Calu3 (cell line): ENCODE measurements at regions not wholly inside any gene's neighbourhood (a gene's known extent, or its start where the extent isn't known, plus 50 kb on each side); places are given as distances from the start of the nearest gene placed in this dataset.

Experiments used
- BruUV-seq: library from RNA; stranded (reverse); fragments of 400-500 nt; replicated peaks from 2 replicates; lab custom pipeline; 2021; lab: Mats Ljungman, UMichigan
- CTCF ChIA-PET: fragments of 300-600 bp; sonication (Branson Sonifier 250); formaldehyde crosslinking; loops from one replicate; lab custom pipeline; 2022; ENCODE audit warnings: antibody characterized with exemption; lab: Charles Lee
- DNase-seq: peaks from one replicate; pipeline ENCODE4 v3.0.0; 2022
- H3K27ac Mint-ChIP-seq: one replicate; pipeline ENCODE4 v1.8.0; 2022; ENCODE audit warnings: mixed read lengths; ENCODE audit not compliant: unreplicated experiment
- H3K27me3 Mint-ChIP-seq: one replicate; pipeline ENCODE4 v1.8.0; 2022; ENCODE audit warnings: mixed read lengths; ENCODE audit not compliant: unreplicated experiment
- H3K36me3 Mint-ChIP-seq: one replicate; pipeline ENCODE4 v1.8.0; 2022; ENCODE audit warnings: mild to moderate bottlenecking, moderate library complexity, mixed read lengths; ENCODE audit not compliant: insufficient read depth, unreplicated experiment
- H3K4me1 Mint-ChIP-seq: one replicate; pipeline ENCODE4 v1.8.0; 2022; ENCODE audit warnings: mild to moderate bottlenecking, low read depth, mixed read lengths; ENCODE audit not compliant: unreplicated experiment
- H3K4me3 Mint-ChIP-seq: one replicate; pipeline ENCODE4 v1.8.0; 2022; ENCODE audit warnings: mild to moderate bottlenecking, low read depth, moderate library complexity, mixed read lengths; ENCODE audit not compliant: unreplicated experiment
- H3K9me3 Mint-ChIP-seq: one replicate; pipeline ENCODE4 v1.8.0; 2022; ENCODE audit warnings: low read depth, mixed read lengths; ENCODE audit not compliant: unreplicated experiment
- intact Hi-C: fragments of 100-400 bp; cut with micrococcal nuclease; formaldehyde crosslinking; loops from one replicate; pipeline ENCODE4 v1.10.0; 2022; ENCODE audit not compliant: unreplicated experiment
- TF ChIP-seq, protein P1 (sequence below): fragments of 200-600 bp; IDR thresholded peaks from one replicate; pipeline ENCODE4 v1.8.0; 2022; ENCODE audit warnings: antibody characterized with exemption; ENCODE audit not compliant: unreplicated experiment

DNA sequence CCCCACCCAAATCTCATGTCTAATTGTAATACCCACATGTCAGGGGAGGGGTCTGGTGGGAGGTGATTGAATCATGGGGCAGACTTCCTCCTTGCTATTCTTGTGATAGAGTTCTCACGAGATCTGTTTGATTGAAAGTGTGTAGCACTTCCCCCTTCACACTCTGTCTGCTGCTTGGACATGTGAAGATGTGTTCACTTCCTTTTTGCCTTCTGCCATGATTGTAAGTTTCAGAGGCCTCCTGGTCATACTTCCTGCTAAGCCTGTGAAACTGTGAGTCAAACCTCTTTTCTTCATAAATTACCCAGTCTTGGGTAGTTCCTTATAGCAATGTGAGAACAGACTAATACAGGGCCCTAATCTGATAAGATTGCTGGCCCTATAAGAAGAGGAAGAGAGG lies 1514.8 kb downstream of the RPA4 start:
- no peaks in the 10 kb centered on the region for H3K36me3 Mint-ChIP-seq
- peaks cover 4% of the 10 kb centered on the region for H3K9me3 Mint-ChIP-seq
- no peaks in the 10 kb centered on the region for H3K4me1 Mint-ChIP-seq

DNA sequence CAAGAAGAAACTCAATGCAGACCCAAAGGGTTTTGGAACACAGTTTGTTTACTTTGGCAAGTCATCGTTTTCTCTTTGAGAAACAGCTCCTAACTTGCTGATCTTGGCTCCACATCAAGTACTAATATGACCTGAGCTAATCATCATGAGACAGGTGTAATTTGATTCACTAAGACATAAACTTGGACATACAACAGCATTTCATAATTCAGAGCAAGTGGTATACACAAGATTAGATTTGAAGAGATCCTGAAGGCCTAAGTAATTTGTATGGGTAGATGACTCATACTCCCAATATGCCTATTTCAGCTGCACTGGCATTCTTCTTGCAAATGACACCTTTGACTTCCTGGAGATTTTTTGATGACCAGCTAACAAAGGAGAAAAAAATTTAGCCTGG lies 1521.7 kb downstream of the RPA4 start:
- no peak overlapping the region for H3K27ac Mint-ChIP-seq
- H3K36me3 Mint-ChIP-seq, result no peaks in the 10 kb centered on the region
- BruUV-seq, result no TSS peak
- intact Hi-C loops, result no loop called here
- no peaks in the 10 kb centered on the region for H3K27me3 Mint-ChIP-seq
- TF ChIP-seq, protein P1, sequence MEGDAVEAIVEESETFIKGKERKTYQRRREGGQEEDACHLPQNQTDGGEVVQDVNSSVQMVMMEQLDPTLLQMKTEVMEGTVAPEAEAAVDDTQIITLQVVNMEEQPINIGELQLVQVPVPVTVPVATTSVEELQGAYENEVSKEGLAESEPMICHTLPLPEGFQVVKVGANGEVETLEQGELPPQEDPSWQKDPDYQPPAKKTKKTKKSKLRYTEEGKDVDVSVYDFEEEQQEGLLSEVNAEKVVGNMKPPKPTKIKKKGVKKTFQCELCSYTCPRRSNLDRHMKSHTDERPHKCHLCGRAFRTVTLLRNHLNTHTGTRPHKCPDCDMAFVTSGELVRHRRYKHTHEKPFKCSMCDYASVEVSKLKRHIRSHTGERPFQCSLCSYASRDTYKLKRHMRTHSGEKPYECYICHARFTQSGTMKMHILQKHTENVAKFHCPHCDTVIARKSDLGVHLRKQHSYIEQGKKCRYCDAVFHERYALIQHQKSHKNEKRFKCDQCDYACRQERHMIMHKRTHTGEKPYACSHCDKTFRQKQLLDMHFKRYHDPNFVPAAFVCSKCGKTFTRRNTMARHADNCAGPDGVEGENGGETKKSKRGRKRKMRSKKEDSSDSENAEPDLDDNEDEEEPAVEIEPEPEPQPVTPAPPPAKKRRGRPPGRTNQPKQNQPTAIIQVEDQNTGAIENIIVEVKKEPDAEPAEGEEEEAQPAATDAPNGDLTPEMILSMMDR, result no peak
- H3K4me1 Mint-ChIP-seq, result no peaks in the 10 kb centered on the region
- H3K4me3 Mint-ChIP-seq, result no peak overlapping the region
- CTCF ChIA-PET, result no interaction called here
- peaks cover 7% of the 10 kb centered on the region for H3K9me3 Mint-ChIP-seq
- no peak for DNase-seq

More for the DNA sequence above, 1514.8 kb downstream of the RPA4 start:
- H3K27me3 Mint-ChIP-seq, result no peaks in the 10 kb centered on the region
- no peak overlapping the region for H3K27ac Mint-ChIP-seq
- no peak for DNase-seq
- no peak overlapping the region for H3K4me3 Mint-ChIP-seq
- BruUV-seq, result no TSS peak
- TF ChIP-seq, protein P1, result no peak
- CTCF ChIA-PET, result no interaction called here
- intact Hi-C loops, result no loop called here

DNA sequence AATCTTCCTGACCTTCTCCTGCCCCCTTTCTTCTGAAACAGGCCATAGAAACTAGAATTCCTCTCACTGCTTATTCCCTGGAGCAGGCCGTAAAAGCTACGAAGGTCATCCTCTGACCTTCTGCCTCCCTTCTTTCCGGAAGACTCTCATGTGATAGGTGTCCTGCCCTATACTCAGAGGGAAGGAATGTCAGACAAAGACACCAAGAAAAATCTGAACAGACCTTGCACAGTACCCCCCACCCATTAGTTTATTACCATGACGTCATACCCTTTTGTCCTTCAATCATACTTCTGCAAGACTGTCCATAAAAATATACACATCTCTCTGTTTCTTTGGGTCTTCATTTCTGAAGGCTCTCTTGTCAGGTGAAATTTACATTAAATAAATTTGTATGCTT lies 1523.9 kb downstream of the RPA4 start:
- H3K36me3 Mint-ChIP-seq, result no peaks in the 10 kb centered on the region
- H3K27me3 Mint-ChIP-seq, result no peaks in the 10 kb centered on the region
- H3K9me3 Mint-ChIP-seq, result peaks cover 4% of the 10 kb centered on the region
- DNase-seq, result no peak
- no peak overlapping the region for H3K27ac Mint-ChIP-seq
- no peaks in the 10 kb centered on the region for H3K4me1 Mint-ChIP-seq
- no peak overlapping the region for H3K4me3 Mint-ChIP-seq
- TF ChIP-seq, protein P1, result no peak
- intact Hi-C loops, result no loop called here
- CTCF ChIA-PET, result no interaction called here
- BruUV-seq, result no TSS peak

DNA sequence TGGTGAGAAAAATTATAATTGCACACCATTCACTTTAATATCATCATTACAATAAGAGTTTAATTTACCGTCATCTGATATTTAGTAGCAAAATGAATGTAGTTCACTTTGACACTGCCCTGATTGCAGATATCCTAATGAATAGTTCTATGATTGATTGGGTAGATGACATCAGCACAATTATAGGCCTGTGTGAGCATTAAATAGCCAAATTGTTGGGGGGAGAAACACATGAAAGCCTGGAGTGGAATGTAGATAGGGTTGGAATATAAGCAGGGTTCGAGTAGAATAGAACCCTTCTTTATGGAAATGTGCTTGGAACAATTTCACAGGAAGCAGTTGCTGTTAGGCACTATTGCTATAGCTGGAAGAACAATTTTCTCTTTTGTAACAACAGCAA lies 1526.2 kb downstream of the RPA4 start:
- no peaks in the 10 kb centered on the region for H3K4me1 Mint-ChIP-seq
- TF ChIP-seq, protein P1, result no peak
- no peaks in the 10 kb centered on the region for H3K36me3 Mint-ChIP-seq
- intact Hi-C loops, result no loop called here
- no peaks in the 10 kb centered on the region for H3K9me3 Mint-ChIP-seq
- CTCF ChIA-PET, result no interaction called here
- no peak overlapping the region for H3K4me3 Mint-ChIP-seq
- DNase-seq, result no peak
- H3K27me3 Mint-ChIP-seq, result no peaks in the 10 kb centered on the region
- no peak overlapping the region for H3K27ac Mint-ChIP-seq
- no TSS peak for BruUV-seq
